Right atrium auricular region (tissue), 2 donors: ENCODE measurements at regions not wholly inside any gene's neighbourhood (a gene's known extent, or its start where the extent isn't known, plus 50 kb on each side); places are given as distances from the start of the nearest gene placed in this dataset.

Experiments used
- DNase-seq: peaks from one replicate; pipeline ENCODE4 v3.0.0-alpha.2; 2019; ENCODE audit warnings: low spot score
- H3K27ac ChIP-seq, 2 donors: fragments of 200-600 bp; sonication (generic); 1 replicate in 1 of 2; 2 replicates in 1 of 2; pipeline ENCODE4 v1.5.1; 2016 to 2019
- H3K27me3 ChIP-seq, 2 donors: fragments of 200-600 bp; sonication (generic); one replicate each; pipeline versions ENCODE4 v1.5.1 to v1.6.0; 2017 to 2019
- H3K36me3 ChIP-seq: fragments of 200-600 bp; sonication (generic); one replicate; pipeline ENCODE4 v1.5.1; 2016
- H3K4me1 ChIP-seq, 2 donors: fragments of 200-600 bp; sonication (generic); one replicate each; pipeline versions ENCODE4 v1.5.1 to v1.6.0; 2017 to 2019
- H3K4me3 ChIP-seq, 2 donors: fragments of 200-600 bp; sonication (generic); 1 replicate in 1 of 2; 2 replicates in 1 of 2; pipeline ENCODE4 v1.5.1; 2017 to 2019; ENCODE audit warnings: mild to moderate bottlenecking in 1 of 2, moderate library complexity in 1 of 2
- H3K9me3 ChIP-seq, 2 donors: fragments of 200-600 bp; sonication (generic); one replicate each; pipeline ENCODE4 v1.5.1; 2019
- CTCF ChIP-seq, 2 donors: fragments of 200-600 bp; sonication (generic); IDR thresholded peaks; one replicate each; pipeline ENCODE4 v1.5.1; 2019; ENCODE audit warnings: antibody characterized with exemption in 2 of 2

GRCh38 chr2:45236268-45236667 is 227.0 kb upstream of the SIX2 start:
- H3K27me3 ChIP-seq: no peaks in the 10 kb centered on the region
- no peak for DNase-seq
- TF ChIP-seq CTCF (IDR thresholded peaks at IDR 0.05): no peak
- no peak overlapping the region for H3K4me3 ChIP-seq
- H3K36me3 ChIP-seq: no peaks in the 10 kb centered on the region
- no peaks in the 10 kb centered on the region for H3K9me3 ChIP-seq
- H3K27ac ChIP-seq: no peak overlapping the region
- H3K4me1 ChIP-seq: peaks cover 0 to 15% of the 10 kb centered on the region in 2 donors

- no peaks in the 10 kb centered on the region for H3K36me3 ChIP-seq
- H3K4me3 ChIP-seq: no peak overlapping the region
- peaks cover 0 to 8% of the 10 kb centered on the region in 2 donors for H3K4me1 ChIP-seq
- no peaks in the 10 kb centered on the region for H3K27me3 ChIP-seq
- DNase-seq: no peak
- TF ChIP-seq CTCF (IDR thresholded peaks at IDR 0.05): no peak
- no peak overlapping the region for H3K27ac ChIP-seq
- no peaks in the 10 kb centered on the region for H3K9me3 ChIP-seq
Measured at GRCh38 chr2:45233301-45233700, 224.0 kb upstream of the SIX2 start.

- H3K4me1 ChIP-seq: peaks cover 0 to 7% of the 10 kb centered on the region in 2 donors
- H3K4me3 ChIP-seq: no peak overlapping the region
- H3K9me3 ChIP-seq: no peaks in the 10 kb centered on the region
- H3K27ac ChIP-seq: no peak overlapping the region
- DNase-seq: no peak
- H3K27me3 ChIP-seq: no peaks in the 10 kb centered on the region
- no peaks in the 10 kb centered on the region for H3K36me3 ChIP-seq
- TF ChIP-seq CTCF (IDR thresholded peaks at IDR 0.05): no peak
Measured at GRCh38 chr2:45232818-45233217, 223.6 kb upstream of the SIX2 start.

GRCh38 chr2:45229411-45229810 is 220.2 kb upstream of the SIX2 start:
- TF ChIP-seq CTCF (IDR thresholded peaks at IDR 0.05): no peak
- H3K4me3 ChIP-seq: no peak overlapping the region
- H3K4me1 ChIP-seq: no peaks in the 10 kb centered on the region
- DNase-seq: no peak
- no peaks in the 10 kb centered on the region for H3K27me3 ChIP-seq
- H3K36me3 ChIP-seq: no peaks in the 10 kb centered on the region
- no peak overlapping the region for H3K27ac ChIP-seq
- H3K9me3 ChIP-seq: no peaks in the 10 kb centered on the region

- H3K9me3 ChIP-seq: no peaks in the 10 kb centered on the region
- no peak for TF ChIP-seq CTCF (IDR thresholded peaks at IDR 0.05)
- no peak overlapping the region for H3K4me3 ChIP-seq
- no peaks in the 10 kb centered on the region for H3K27me3 ChIP-seq
- H3K36me3 ChIP-seq: no peaks in the 10 kb centered on the region
- H3K27ac ChIP-seq: no peak overlapping the region
- H3K4me1 ChIP-seq: no peaks in the 10 kb centered on the region
- no peak for DNase-seq
Measured at GRCh38 chr2:45227347-45227746, 218.1 kb upstream of the SIX2 start.

GRCh38 chr2:45224993-45225380 is 215.7 kb upstream of the SIX2 start:
- no peaks in the 10 kb centered on the region for H3K9me3 ChIP-seq
- TF ChIP-seq CTCF (IDR thresholded peaks at IDR 0.05): no peak
- no peak overlapping the region for H3K27ac ChIP-seq
- H3K36me3 ChIP-seq: no peaks in the 10 kb centered on the region
- H3K4me1 ChIP-seq: no peaks in the 10 kb centered on the region
- no peaks in the 10 kb centered on the region for H3K27me3 ChIP-seq
- DNase-seq: no peak
- H3K4me3 ChIP-seq: no peak overlapping the region
